ENCODE measurements at regions not wholly inside any gene's neighbourhood (a gene's known extent, or its start where the extent isn't known, plus 50 kb on each side); places are given as distances from the start of the nearest gene placed in this dataset.
"Not testable (repeated sequence)": the region's sequence is repeated elsewhere in the genome, so short reads cannot be mapped to it uniquely, and the experiment has no call there.

GRCh38 chr13:104944176-104944575 is 1591.3 kb downstream of the EFNB2 start:
- Histone ChIP-seq H3K9me3 (no peaks in the 10 kb centered on the region), H3K27me3 (no peaks in the 10 kb centered on the region), H3K4me3 (no peak overlapping the region), H3K36me3 (replicated peaks in 1 of 2; ENCODE audit: insufficient read depth in 1 of 2, low read depth in 2 of 2) (no peaks in the 10 kb centered on the region), H3K27ac (no peak overlapping the region), H3K4me1 (no peaks in the 10 kb centered on the region)
- WGBS, 2 donors: 50 to 69% methylated on average over 2 of the region's 2 CpGs
- intact Hi-C loops (cut with DNase I): no loop called here
- no peak for ATAC-seq
- no peak for DNase-seq
- TF ChIP-seq POLR2A (IDR thresholded peaks at IDR 0.05): no peak
- TF ChIP-seq CTCF (IDR thresholded peaks at IDR 0.05): no peak

DNA sequence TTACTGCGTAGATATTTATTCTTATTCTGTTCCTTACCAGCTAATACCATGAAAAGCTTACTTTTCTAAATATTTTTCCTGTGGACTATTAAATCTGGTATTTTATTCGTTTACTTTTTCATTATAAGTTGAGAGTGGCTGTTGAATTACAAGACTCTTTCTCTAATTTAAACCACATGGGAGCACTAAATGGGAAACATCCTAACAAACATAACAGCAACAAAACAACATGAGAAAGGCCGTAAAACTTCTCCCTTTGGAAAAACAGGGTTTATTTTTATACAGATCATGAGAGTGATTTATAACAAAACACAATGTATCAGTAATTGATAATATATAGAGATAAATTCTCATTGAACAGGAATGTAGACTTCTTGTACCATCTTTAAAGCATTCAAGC is 1592.1 kb downstream of the EFNB2 start:
- DNase-seq: no peak
- intact Hi-C loops (cut with DNase I): no loop called here
- no peak for ATAC-seq
- TF ChIP-seq CTCF (IDR thresholded peaks at IDR 0.05) (no peak), POLR2A (IDR thresholded peaks at IDR 0.05) (no peak)
- Histone ChIP-seq H3K4me1 (no peaks in the 10 kb centered on the region), H3K27ac (no peak overlapping the region), H3K36me3 (replicated peaks in 1 of 2; ENCODE audit: insufficient read depth in 1 of 2, low read depth in 2 of 2) (no peaks in the 10 kb centered on the region), H3K4me3 (no peak overlapping the region), H3K27me3 (no peaks in the 10 kb centered on the region), H3K9me3 (no peaks in the 10 kb centered on the region)
- WGBS, 2 donors: 61 to 70% methylated on average over 3 of the region's 3 CpGs

DNA sequence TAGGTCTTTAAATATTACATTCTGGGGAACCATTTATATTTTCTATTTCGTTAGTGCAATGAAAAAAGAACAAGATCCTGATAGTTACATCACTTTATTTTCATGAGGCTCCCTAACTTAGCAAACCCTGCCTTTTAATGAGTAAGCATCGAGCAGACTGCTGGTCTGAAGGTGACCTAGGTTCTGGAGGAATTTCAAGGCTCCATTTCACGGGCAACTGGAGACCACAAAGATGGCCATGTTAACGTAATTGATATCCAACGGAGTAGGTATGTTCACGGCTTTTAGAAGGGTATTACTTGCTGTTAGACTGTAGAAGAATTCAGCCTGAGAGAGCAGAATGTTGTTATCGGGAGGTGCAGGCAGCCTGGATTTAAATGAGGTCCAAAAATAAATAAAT is 1597.6 kb downstream of the EFNB2 start:
- intact Hi-C loops (cut with DNase I): no loop called here
- H3K9me3 ChIP-seq: no peaks in the 10 kb centered on the region
- TF ChIP-seq CTCF (IDR thresholded peaks at IDR 0.05) (no peak), POLR2A (IDR thresholded peaks at IDR 0.05) (no peak)
- H3K36me3 ChIP-seq (replicated peaks in 1 of 2; ENCODE audit: insufficient read depth in 1 of 2, low read depth in 2 of 2): no peaks in the 10 kb centered on the region
- no peaks in the 10 kb centered on the region for H3K4me1 ChIP-seq
- DNase-seq (no peak), ATAC-seq (no peak)
- no peaks in the 10 kb centered on the region for H3K27me3 ChIP-seq
- 57 to 72% methylated on average over 7 of the region's 7 CpGs for WGBS, 2 donors
- H3K4me3 ChIP-seq: no peak overlapping the region
- no peak overlapping the region for H3K27ac ChIP-seq

GRCh38 chr13:104936304-104936703 is 1599.2 kb downstream of the EFNB2 start:
- no peak for DNase-seq
- TF ChIP-seq CTCF (IDR thresholded peaks at IDR 0.05) (no peak), POLR2A (IDR thresholded peaks at IDR 0.05) (no peak)
- WGBS, 2 donors: 21 to 28% methylated on average over 2 of the region's 2 CpGs
- Histone ChIP-seq H3K9me3 (no peaks in the 10 kb centered on the region), H3K27ac (no peak overlapping the region), H3K36me3 (replicated peaks in 1 of 2; ENCODE audit: insufficient read depth in 1 of 2, low read depth in 2 of 2) (no peaks in the 10 kb centered on the region), H3K4me1 (no peaks in the 10 kb centered on the region), H3K4me3 (no peak overlapping the region), H3K27me3 (no peaks in the 10 kb centered on the region)
- intact Hi-C loops (cut with DNase I): no loop called here
- no peak for ATAC-seq

DNA sequence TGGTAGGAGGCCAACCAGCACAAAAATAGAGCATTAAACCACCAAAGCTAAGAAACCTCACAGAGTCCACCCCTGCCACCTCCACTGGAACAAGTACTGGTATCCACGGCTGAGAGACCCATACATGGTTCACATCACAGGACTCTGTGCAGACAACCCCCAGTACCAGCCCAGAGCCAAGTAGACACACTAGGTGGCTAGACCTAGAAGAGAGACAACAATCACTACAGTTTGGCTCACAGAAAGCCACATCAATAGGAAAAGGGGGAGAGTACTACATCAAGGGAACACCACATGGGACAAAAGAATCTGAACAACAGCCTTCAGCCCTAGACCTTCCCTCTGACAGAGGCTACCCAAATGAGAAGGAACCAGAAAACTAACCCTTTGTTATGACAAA is 1614.9 kb downstream of the EFNB2 start:
- H3K9me3 ChIP-seq; DNase-seq; intact Hi-C loops (cut with DNase I); H3K27me3 ChIP-seq; H3K4me3 ChIP-seq; H3K36me3 ChIP-seq (replicated peaks in 1 of 2; ENCODE audit: insufficient read depth in 1 of 2, low read depth in 2 of 2); ATAC-seq; H3K27ac ChIP-seq; H3K4me1 ChIP-seq: not testable (repeated sequence)
- 71 to 91% methylated on average over 1 of the region's 1 CpG for WGBS, 2 donors
